ENCODE measurements at regions not wholly inside any gene's neighbourhood (a gene's known extent, or its start where the extent isn't known, plus 50 kb on each side); places are given as distances from the start of the nearest gene placed in this dataset.

GRCh38 chr16:13631916-13632315, 288.0 kb upstream of the ERCC4 start:
- TF ChIP-seq CTCF (IDR thresholded peaks at IDR 0.05) (no peak), POLR2A (IDR thresholded peaks at IDR 0.05) (no peak)
